SK-N-SH treated with all-trans-retinoic acid at 6 μM for 48 hours (cell line): ENCODE measurements at regions not wholly inside any gene's neighbourhood (a gene's known extent, or its start where the extent isn't known, plus 50 kb on each side); places are given as distances from the start of the nearest gene placed in this dataset.

ENCODE experiments used
- ATAC-seq: fragments of 200-7000 bp; cut with Tn5 transposase; 3 replicates; pipeline ENCODE4 v1.9.1; 2020; ENCODE audit warnings: mild to moderate bottlenecking, moderate library complexity
- ARNTL ChIP-seq: fragments of 450-650 bp; formaldehyde crosslinking; IDR thresholded peaks from 2 replicates; pipeline ENCODE4 v1.5.0; 2020; ENCODE audit warnings: low read depth, mild to moderate bottlenecking, moderate library complexity, borderline replicate concordance
- BACH2 ChIP-seq: fragments of 250-450 bp; sonication (Bioruptor Pico); IDR thresholded peaks from 2 replicates; pipeline ENCODE4 v1.9.0; 2021; ENCODE audit warnings: mild to moderate bottlenecking, borderline replicate concordance
- ESRRG ChIP-seq: fragments of 250-450 bp; sonication (Bioruptor Pico); IDR thresholded peaks from 2 replicates; pipeline ENCODE4 v1.6.1; 2021; ENCODE audit warnings: mild to moderate bottlenecking
- GLIS3 ChIP-seq: fragments of 250-450 bp; sonication (Bioruptor Pico); IDR thresholded peaks from 2 replicates; pipeline ENCODE4 v1.5.0; 2020; ENCODE audit warnings: mild to moderate bottlenecking, moderate library complexity
- ISL1 ChIP-seq: fragments of 250-450 bp; sonication (Bioruptor Pico); IDR thresholded peaks from 2 replicates; pipeline ENCODE4 v2.1.2; 2022; ENCODE audit warnings: mild to moderate bottlenecking, moderate library complexity
- PPARA ChIP-seq: fragments of 250-450 bp; sonication (Bioruptor Pico); IDR thresholded peaks from 2 replicates; pipeline ENCODE4 v1.5.0; 2020; ENCODE audit warnings: mild to moderate bottlenecking, borderline replicate concordance
- RARB ChIP-seq: fragments of 250-450 bp; sonication (Bioruptor Pico); IDR thresholded peaks from 2 replicates; pipeline ENCODE4 v1.8.0; 2021; ENCODE audit warnings: mild to moderate bottlenecking, moderate library complexity
- SNAI2 ChIP-seq: fragments of 250-450 bp; sonication (Bioruptor Pico); IDR thresholded peaks from 2 replicates; pipeline ENCODE4 v1.5.0; 2020; ENCODE audit warnings: mild to moderate bottlenecking, moderate library complexity
- TOX ChIP-seq: fragments of 250-450 bp; sonication (Bioruptor Pico); IDR thresholded peaks from 2 replicates; pipeline ENCODE4 v1.8.0; 2021; ENCODE audit warnings: mild to moderate bottlenecking, moderate library complexity, borderline replicate concordance
- ZFP3 ChIP-seq: fragments of 250-450 bp; sonication (Bioruptor Pico); IDR thresholded peaks from 2 replicates; pipeline ENCODE4 v1.5.0; 2020; ENCODE audit warnings: mild to moderate bottlenecking, moderate library complexity
- ZFP30 ChIP-seq: fragments of 450-650 bp; formaldehyde crosslinking; IDR thresholded peaks from 2 replicates; pipeline ENCODE4 v1.5.0; 2022; ENCODE audit warnings: mild to moderate bottlenecking, moderate library complexity
- ZNF565 ChIP-seq: fragments of 450-650 bp; formaldehyde crosslinking; conservative IDR thresholded peaks from 2 replicates; pipeline ENCODE4 v1.5.0; 2020; ENCODE audit warnings: low read depth, mild to moderate bottlenecking, moderate library complexity
- ZNF70 ChIP-seq: fragments of 450-650 bp; formaldehyde crosslinking; IDR thresholded peaks from 2 replicates; pipeline ENCODE4 v1.5.0; 2020; ENCODE audit warnings: mild to moderate bottlenecking, moderate library complexity
- ZNF8 ChIP-seq: fragments of 450-650 bp; formaldehyde crosslinking; IDR thresholded peaks from 2 replicates; pipeline ENCODE4 v1.5.0; 2020; ENCODE audit warnings: mild to moderate bottlenecking, moderate library complexity
- TF ChIP-seq, protein P1 (sequence below): fragments of 250-450 bp; sonication (Bioruptor Pico); IDR thresholded peaks from 2 replicates; pipeline ENCODE4 v1.5.1; 2021; ENCODE audit warnings: mild to moderate bottlenecking, moderate library complexity
- TF ChIP-seq, protein P2 (sequence below): fragments of 250-450 bp; sonication (Bioruptor Pico); IDR thresholded peaks from 2 replicates; pipeline ENCODE4 v1.5.1; 2020; ENCODE audit warnings: low read depth, mild to moderate bottlenecking, moderate library complexity
- TF ChIP-seq, protein P3 (sequence below): fragments of 250-450 bp; sonication (Bioruptor Pico); IDR thresholded peaks from 2 replicates; pipeline ENCODE4 v1.5.0; 2020; ENCODE audit warnings: mild to moderate bottlenecking, moderate library complexity
- TF ChIP-seq, protein P4 (sequence below): fragments of 250-450 bp; sonication (Bioruptor Pico); IDR thresholded peaks from 2 replicates; pipeline ENCODE4 v1.8.0; 2020; ENCODE audit warnings: mild to moderate bottlenecking, moderate library complexity, borderline replicate concordance

DNA sequence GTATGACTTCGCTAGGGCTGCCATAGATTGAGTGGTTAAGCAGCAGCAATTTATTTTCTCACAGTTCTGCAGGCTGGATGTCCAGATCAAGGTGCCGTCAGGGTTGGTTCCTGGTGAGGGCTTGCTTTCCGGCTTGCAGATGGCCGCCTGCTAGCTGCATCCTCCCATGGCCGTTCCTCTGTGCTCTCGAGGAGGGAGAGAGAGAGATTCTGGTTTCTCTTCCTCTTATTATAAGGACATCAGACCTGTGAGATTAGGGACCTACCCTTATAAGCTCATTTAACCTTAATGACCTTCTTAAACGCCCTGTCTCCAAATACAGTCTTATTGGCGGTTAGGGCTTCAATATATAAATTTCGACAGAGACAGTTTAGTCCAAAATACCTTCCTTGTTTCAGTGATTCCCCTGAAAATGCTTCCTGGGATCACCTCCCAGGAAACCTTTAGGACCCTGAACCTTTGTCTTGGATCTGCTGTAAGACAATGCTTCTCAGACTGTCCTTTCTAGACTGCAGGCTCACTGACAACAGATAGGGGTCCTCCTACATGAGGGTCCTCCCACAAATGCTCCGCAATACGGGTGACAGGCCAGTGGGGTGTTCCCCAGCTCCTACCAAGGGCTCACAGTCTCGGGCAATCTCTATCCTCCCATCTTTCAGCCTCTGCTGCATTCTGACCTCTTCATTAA lies 82.5 kb upstream of the BAIAP2L1 start (continued):
- TF ChIP-seq ISL1 (CRISPR knock-in tag) (no peak), ZFP30 (CRISPR knock-in tag) (no peak), BACH2 (CRISPR knock-in tag) (no peak), ZFP3 (CRISPR knock-in tag) (no peak), TOX (no peak)
- TF ChIP-seq, protein P1, sequence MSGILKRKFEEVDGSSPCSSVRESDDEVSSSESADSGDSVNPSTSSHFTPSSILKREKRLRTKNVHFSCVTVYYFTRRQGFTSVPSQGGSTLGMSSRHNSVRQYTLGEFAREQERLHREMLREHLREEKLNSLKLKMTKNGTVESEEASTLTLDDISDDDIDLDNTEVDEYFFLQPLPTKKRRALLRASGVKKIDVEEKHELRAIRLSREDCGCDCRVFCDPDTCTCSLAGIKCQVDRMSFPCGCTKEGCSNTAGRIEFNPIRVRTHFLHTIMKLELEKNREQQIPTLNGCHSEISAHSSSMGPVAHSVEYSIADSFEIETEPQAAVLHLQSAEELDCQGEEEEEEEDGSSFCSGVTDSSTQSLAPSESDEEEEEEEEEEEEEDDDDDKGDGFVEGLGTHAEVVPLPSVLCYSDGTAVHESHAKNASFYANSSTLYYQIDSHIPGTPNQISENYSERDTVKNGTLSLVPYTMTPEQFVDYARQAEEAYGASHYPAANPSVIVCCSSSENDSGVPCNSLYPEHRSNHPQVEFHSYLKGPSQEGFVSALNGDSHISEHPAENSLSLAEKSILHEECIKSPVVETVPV (CRISPR knock-in tag) = no peak
- TF ChIP-seq, protein P2, sequence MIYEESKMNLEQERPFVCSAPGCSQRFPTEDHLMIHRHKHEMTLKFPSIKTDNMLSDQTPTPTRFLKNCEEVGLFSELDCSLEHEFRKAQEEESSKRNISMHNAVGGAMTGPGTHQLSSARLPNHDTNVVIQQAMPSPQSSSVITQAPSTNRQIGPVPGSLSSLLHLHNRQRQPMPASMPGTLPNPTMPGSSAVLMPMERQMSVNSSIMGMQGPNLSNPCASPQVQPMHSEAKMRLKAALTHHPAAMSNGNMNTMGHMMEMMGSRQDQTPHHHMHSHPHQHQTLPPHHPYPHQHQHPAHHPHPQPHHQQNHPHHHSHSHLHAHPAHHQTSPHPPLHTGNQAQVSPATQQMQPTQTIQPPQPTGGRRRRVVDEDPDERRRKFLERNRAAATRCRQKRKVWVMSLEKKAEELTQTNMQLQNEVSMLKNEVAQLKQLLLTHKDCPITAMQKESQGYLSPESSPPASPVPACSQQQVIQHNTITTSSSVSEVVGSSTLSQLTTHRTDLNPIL (CRISPR knock-in tag) = no peak

DNA sequence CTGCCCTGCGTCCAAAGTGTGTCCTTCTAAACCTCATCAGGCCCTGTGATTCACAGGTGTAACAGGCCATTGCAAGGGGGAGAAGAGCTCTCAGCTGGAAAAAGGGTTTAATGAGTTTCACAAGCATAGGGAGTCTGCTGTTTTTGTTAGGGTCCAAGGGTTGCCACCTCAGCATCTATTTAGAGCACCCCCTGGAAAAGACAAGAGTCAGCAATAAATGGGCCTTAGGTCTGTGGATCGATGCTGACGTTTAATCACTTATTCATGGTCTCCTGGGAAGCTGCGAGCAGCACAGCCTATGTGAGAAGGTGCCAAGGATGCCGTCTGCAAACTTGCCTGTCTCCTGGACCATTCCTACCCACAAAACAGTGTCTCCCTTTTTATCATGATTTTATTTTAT lies 78.4 kb upstream of the BAIAP2L1 start:
- ATAC-seq = no peak
- TF ChIP-seq ZNF565 (CRISPR knock-in tag) = no peak
- TF ChIP-seq GLIS3 (CRISPR knock-in tag) = no peak
- no peak for TF ChIP-seq ZNF8 (CRISPR knock-in tag)
- TF ChIP-seq ZFP30 (CRISPR knock-in tag) = no peak
- TF ChIP-seq ESRRG = no peak
- TF ChIP-seq, protein P2 (CRISPR knock-in tag) = no peak
- TF ChIP-seq, protein P1 (CRISPR knock-in tag) = no peak
- TF ChIP-seq ARNTL (CRISPR knock-in tag) = no peak
- TF ChIP-seq, protein P3, sequence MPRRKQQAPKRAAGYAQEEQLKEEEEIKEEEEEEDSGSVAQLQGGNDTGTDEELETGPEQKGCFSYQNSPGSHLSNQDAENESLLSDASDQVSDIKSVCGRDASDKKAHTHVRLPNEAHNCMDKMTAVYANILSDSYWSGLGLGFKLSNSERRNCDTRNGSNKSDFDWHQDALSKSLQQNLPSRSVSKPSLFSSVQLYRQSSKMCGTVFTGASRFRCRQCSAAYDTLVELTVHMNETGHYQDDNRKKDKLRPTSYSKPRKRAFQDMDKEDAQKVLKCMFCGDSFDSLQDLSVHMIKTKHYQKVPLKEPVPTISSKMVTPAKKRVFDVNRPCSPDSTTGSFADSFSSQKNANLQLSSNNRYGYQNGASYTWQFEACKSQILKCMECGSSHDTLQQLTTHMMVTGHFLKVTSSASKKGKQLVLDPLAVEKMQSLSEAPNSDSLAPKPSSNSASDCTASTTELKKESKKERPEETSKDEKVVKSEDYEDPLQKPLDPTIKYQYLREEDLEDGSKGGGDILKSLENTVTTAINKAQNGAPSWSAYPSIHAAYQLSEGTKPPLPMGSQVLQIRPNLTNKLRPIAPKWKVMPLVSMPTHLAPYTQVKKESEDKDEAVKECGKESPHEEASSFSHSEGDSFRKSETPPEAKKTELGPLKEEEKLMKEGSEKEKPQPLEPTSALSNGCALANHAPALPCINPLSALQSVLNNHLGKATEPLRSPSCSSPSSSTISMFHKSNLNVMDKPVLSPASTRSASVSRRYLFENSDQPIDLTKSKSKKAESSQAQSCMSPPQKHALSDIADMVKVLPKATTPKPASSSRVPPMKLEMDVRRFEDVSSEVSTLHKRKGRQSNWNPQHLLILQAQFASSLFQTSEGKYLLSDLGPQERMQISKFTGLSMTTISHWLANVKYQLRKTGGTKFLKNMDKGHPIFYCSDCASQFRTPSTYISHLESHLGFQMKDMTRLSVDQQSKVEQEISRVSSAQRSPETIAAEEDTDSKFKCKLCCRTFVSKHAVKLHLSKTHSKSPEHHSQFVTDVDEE (CRISPR knock-in tag) = no peak
- TF ChIP-seq ZNF70 (CRISPR knock-in tag) = no peak
- no peak for TF ChIP-seq PPARA
- TF ChIP-seq ISL1 (CRISPR knock-in tag) = no peak
- TF ChIP-seq BACH2 (CRISPR knock-in tag) = no peak
- TF ChIP-seq, protein P4, sequence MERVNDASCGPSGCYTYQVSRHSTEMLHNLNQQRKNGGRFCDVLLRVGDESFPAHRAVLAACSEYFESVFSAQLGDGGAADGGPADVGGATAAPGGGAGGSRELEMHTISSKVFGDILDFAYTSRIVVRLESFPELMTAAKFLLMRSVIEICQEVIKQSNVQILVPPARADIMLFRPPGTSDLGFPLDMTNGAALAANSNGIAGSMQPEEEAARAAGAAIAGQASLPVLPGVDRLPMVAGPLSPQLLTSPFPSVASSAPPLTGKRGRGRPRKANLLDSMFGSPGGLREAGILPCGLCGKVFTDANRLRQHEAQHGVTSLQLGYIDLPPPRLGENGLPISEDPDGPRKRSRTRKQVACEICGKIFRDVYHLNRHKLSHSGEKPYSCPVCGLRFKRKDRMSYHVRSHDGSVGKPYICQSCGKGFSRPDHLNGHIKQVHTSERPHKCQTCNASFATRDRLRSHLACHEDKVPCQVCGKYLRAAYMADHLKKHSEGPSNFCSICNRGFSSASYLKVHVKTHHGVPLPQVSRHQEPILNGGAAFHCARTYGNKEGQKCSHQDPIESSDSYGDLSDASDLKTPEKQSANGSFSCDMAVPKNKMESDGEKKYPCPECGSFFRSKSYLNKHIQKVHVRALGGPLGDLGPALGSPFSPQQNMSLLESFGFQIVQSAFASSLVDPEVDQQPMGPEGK (CRISPR knock-in tag) = no peak

DNA sequence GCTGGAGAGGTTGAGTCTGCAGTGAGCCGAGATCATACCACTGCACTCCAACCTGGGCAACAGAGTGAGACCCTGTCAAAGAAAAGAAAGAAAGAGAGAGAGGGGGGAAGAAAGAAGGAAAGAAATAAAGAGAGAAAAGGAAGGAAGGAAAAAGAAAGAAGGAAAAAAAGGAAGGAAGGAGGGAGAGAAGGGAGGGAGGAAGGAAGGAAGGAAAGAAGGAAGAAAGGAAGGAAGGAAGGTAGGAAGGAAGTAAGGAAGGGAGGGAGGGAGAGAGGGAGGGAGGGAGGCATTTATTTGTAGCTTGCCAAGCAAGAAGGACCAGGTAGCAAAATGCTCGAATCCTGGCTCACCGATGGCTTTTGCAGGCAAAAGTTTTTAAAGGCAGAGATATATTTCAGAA lies 74.5 kb upstream of the BAIAP2L1 start:
- ATAC-seq = no peak
- no peak for TF ChIP-seq ISL1 (CRISPR knock-in tag)
- TF ChIP-seq ZNF8 (CRISPR knock-in tag) = no peak
- TF ChIP-seq RARB (CRISPR knock-in tag) = no peak
- TF ChIP-seq, protein P2 (CRISPR knock-in tag) = no peak
- TF ChIP-seq, protein P3 (CRISPR knock-in tag) = no peak
- no peak for TF ChIP-seq SNAI2 (CRISPR knock-in tag)
- no peak for TF ChIP-seq ARNTL (CRISPR knock-in tag)
